NCI-H2227 (cell line): ENCODE measurements at regions not wholly inside any gene's neighbourhood (a gene's known extent, or its start where the extent isn't known, plus 50 kb on each side); places are given as distances from the start of the nearest gene placed in this dataset.
A peak's percentile ranks its signal among the peaks of the same experiment; 100 is the strongest.

ENCODE experiments used
- DNase-seq: peaks from one replicate; lab custom pipeline; 2025; ENCODE audit not compliant: unreplicated experiment; lab: John Stamatoyannopoulos, UW

DNA sequence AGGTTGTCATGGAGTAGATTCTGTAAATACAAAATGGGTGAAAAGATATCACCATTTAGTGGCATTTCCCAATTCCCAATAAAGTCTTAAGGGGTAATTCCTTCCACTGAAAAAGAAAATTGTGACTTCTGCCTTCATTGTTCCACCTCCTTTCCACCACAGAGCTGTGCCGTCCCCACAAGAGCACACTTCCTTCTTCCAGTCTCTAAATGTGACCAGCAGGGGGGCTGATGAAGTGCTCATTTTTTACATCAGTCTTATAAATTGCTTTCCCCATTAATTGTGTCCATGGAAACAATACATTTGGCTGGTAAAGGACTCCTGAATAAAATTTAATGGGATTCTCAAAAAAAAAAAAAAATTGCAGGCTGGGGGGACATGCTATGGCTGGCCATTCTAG, 260.8 kb upstream of the PSMD7 start:
- DNase-seq, result peak; percentile 52

DNA sequence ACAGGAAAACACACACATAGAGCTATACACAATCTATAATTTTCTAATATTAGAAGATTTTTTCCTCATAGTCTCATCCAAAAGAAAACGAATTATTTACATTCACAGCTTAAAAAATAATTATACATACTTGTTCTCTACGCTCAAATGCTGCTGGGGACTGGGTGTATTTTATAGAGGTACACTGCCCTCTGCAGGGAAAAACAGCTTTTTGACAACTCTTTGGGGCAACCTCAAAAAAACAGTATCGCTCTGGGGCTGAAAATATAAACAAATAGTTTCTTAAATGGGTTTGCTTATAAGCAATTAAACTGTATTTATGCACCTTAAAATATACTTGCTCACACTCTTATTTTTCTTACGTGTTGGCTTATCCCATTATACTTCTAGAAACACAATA, 261.8 kb upstream of the PSMD7 start:
- DNase-seq, result peak; percentile 43

DNA sequence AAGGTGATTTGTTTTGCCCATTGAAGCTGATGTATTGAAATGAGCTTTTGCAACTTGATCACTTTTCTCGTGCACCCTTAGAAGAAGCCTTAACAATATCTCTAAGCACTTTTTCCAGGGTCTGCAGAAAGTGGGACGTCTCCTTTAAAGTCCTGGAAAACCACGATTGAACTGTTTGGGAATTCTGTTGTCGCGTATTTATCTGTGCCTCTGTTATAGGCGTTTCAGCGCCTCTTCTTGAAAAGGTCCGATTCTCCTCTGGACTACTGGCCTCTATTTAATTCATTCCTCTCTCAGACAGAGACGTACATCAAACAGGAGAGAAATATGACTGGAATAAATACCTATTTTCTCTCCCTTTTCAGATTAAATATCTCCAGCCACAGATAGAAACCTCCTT, 262.4 kb upstream of the PSMD7 start:
- DNase-seq, result no peak

DNA sequence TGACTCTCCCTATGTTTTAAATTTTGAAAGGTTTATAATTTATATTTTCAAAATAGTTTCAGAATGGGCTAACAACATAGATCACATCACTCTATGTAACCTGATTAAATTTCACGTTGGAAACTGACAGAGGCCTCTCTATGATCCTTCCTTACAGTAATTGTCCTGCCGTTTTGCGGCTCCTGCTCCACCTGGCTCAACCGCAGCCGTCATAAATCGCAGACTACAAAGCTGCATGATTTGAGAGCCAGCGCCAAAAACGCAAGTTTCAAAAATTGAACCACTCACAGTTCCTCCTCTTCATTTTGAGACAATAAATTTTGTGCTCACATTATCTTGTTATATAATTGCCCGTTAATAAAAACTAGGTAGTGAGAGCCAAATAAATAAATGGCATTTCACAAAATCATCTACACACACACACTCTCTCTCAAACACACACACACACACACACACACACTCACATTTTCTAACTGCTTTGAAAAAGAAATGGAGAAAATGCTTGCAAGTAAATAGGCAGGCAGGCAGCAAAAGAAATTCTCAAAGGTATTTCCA, 263.1 kb upstream of the PSMD7 start:
- peak; percentile 35 for DNase-seq

DNA sequence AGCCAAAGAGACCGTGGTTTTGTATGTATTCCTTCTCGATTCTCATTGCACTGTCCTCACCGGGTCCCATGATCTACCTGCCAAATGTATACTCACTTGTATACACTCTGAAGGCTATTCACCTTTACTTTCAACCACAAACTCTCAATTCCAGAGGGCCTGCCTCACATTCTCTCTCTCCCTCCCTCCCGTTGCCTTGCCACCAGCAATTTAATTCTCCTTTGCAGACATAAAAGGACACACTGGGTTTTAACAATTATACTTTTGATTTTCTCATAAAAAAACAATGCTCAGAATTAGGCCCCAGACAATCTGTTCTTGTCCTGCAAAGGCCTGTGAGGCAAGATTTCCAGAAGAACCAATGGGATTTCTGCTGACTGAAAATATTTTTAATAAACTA, 265.1 kb upstream of the PSMD7 start:
- DNase-seq, result no peak

- peak; percentile 20 for DNase-seq
These were observed 266.5 kb upstream of the PSMD7 start for GRCh38 chr16:74030000-74030706.

DNA sequence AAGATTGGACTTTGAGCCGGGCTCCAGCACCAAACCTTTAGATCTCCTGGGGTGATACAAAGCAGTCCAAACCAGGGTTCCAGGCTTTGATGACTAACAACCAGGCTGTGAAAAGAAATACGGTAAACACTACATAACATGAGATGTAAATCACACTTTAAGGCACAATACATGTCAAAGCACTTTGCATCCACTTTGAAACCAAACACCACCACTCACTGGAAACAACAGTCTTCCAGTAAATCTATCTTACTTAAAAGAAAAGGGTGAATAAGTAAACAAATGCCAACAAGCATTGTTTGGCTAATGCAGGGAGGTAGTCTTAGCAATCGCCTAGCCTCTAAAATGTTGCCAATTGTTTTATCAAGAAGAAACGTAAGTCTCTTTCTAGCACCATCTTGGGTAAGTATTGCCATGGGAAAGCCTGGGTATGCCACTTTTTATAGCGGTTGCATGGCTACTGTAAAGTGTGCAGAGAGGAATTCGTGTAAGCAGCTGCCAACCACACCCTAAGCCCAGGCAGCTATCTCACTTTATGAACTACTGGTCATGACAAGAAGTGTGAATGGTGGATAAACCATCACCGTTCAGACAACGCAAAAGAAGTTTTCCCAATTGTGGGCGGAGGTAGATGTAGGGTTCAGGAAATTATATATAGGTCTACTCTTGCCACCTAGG, 267.4 kb upstream of the PSMD7 start:
- DNase-seq, result no peak

- DNase-seq, result no peak
These were observed 270.0 kb upstream of the PSMD7 start for GRCh38 chr16:74026373-74027281.

- DNase-seq, result no peak
These were observed 271.7 kb upstream of the PSMD7 start for GRCh38 chr16:74024953-74025352.

DNA sequence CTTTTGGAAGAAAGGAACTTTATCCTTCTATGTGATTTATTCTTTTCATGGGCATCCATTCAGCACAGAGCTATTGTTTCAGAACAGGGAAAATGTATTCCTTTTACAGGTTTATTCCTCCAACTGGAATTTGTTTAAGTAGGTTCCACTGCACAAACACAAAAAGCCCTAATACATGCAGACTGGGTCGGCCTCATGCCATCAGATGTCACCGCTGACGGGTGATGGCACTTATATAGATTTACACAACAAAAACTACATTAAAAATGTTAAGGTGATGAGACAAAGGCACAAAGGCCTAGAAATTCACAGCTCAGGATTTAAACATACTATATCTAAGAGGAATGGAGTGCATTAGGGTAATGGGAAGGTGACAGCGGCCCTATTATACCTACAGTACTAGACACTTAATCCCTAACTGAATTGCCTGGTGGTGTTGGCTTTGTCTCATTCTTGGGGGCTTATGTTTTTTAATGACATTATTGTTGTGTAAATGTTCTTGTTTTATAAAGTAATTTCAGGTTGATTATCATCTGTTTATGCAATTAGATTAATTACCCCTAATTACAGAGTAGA, 276.4 kb upstream of the PSMD7 start:
- no peak for DNase-seq

DNA sequence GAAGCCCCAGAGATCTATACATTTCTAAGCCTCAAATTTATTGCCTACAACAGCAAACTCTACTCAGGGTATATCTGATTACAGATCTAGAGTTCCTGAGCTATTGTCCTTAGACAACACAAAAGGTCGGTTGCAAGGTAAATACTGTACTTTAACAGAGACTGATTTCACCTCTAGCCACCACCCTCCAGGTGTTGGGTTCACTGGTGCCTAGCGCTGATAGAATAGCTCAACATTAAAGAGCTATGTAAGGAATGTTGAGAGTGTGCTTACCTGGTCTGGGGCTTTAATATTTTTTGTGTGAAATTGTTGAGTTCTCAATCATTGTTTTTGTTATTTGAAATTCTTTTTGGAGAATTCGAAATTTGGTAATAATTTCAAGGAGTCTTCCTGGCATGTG, 277.0 kb upstream of the PSMD7 start:
- no peak for DNase-seq

GRCh38 chr16:74015953-74016352, 280.7 kb upstream of the PSMD7 start:
- no peak for DNase-seq

DNA sequence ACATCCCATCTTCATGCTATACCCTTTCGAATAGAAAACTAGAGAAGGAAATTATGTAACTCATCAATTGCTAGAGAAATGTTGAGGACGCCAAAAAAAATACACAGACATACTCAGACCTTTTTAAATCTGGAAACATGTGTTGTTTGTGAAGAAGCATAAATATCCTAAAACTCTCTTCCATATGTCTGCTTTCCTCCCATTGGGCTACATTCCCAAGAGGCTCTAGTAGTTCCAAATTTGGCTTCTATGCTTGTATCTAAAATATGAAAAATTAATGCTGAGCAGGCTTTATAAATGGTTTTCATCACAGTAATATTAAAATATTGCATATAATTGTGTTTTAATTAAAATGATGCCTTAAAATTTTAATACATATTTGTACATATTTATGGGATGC, 297.9 kb upstream of the PSMD7 start:
- DNase-seq, result no peak

DNA sequence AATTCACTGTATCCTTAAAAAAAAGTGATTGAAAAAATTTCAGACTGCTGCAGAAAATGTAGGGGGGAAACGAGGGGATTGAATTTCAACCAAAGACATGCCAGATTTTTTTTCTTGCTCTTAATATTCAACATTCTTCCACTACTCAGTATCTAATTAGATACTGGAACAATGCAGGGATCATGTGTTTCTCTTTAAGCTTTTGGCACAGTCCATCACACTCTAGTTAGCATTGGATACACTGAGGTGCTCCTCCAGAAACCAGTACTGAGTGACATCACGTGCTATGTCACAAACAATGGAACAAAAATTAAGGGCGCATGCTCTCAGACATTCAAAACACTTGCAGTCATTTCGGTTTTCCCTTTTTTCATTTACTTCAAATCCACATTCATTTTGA, 298.6 kb upstream of the PSMD7 start:
- DNase-seq, result no peak

DNA sequence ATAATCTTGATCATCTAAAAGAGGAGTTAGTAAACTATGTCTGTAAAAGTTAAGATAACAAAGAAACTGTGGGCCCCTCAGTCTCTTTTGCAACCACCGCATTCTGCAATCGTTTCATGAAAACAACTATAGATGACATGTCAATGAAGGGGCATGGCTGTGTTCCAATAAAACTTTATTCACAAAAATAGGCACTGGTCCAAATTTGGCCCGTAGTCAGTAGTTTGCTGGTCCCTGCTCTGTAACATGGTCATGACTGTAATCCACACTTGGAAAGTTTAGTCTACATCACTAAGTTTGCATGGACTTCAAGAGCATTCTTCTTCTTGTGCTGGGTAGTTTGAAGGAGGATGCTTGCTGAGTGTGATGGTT, 299.3 kb upstream of the PSMD7 start:
- no peak for DNase-seq

- no peak for DNase-seq
These were observed 299.8 kb upstream of the PSMD7 start for GRCh38 chr16:73996624-73997339.

- DNase-seq, result no peak
These were observed 302.7 kb upstream of the PSMD7 start for GRCh38 chr16:73993878-73994277.

DNA sequence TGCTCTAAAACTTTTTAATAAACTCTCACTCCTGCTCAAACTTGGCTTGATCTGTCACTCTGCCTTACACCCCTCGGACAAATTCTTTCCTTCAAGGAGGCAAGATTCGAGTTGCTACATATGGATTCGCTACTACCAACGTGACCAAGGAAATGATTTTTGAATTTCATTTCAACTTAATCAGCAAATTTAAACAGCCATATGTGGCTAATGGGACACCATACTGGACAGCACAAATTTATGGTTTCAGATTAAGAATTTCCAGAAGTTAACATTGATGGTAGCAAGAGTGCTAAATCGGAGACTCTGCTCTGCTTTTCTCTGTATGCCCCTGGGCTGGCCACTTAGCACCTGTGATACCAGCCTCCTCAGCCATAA, 318.2 kb upstream of the PSMD7 start:
- no peak for DNase-seq

GRCh38 chr16:73976644-73977043, 320.0 kb upstream of the PSMD7 start:
- no peak for DNase-seq

- no peak for DNase-seq
These were observed 323.4 kb upstream of the PSMD7 start for GRCh38 chr16:73973174-73973573.

GRCh38 chr16:73966851-73967250, 329.8 kb upstream of the PSMD7 start:
- DNase-seq, result no peak
